GM23338 (cell line): ENCODE measurements at regions not wholly inside any gene's neighbourhood (a gene's known extent, or its start where the extent isn't known, plus 50 kb on each side); places are given as distances from the start of the nearest gene placed in this dataset.

Experiments used
- ATAC-seq: fragments of 200-7000 bp; cut with Tn5 transposase; 3 replicates; pipeline ENCODE4 v1.9.1; 2020
- DNase-seq: peaks from one replicate; pipeline ENCODE4 v3.0.0-alpha.2; 2015; ENCODE audit warnings: low spot score
- H2AFZ ChIP-seq: fragments of 200-600 bp; sonication (generic); 2 replicates; pipeline ENCODE4 v1.8.0; 2016; ENCODE audit warnings: antibody characterized with exemption, mild to moderate bottlenecking, moderate library complexity
- H3F3A ChIP-seq: fragments of 200-600 bp; sonication (generic); replicated peaks from 2 replicates; pipeline ENCODE4 v1.8.0; 2017; ENCODE audit warnings: antibody characterized with exemption, mixed run types, low read depth
- H3K27ac ChIP-seq: fragments of 200-600 bp; sonication (generic); 2 replicates; pipeline ENCODE4 v1.6.1; 2016; ENCODE audit warnings: low read depth
- H3K27me3 ChIP-seq: fragments of 200-600 bp; sonication (generic); 2 replicates; pipeline ENCODE4 v1.8.0; 2016; ENCODE audit warnings: mild to moderate bottlenecking, mixed run types, moderate library complexity; ENCODE audit not compliant: insufficient read depth
- H3K36me3 ChIP-seq: fragments of 200-600 bp; sonication (generic); 2 replicates; pipeline ENCODE4 v1.8.0; 2016; ENCODE audit warnings: mild to moderate bottlenecking; ENCODE audit not compliant: insufficient read depth
- H3K4me1 ChIP-seq: fragments of 200-600 bp; sonication (generic); 2 replicates; pipeline ENCODE4 v1.8.0; 2016; ENCODE audit warnings: mild to moderate bottlenecking, moderate library complexity; ENCODE audit not compliant: insufficient read depth
- H3K4me2 ChIP-seq: fragments of 200-600 bp; sonication (generic); 2 replicates; pipeline ENCODE4 v1.7.1; 2017; ENCODE audit warnings: mixed run types
- H3K4me3 ChIP-seq: fragments of 200-600 bp; sonication (generic); 2 replicates; pipeline ENCODE4 v1.6.1; 2016; ENCODE audit warnings: mixed run types
- H3K79me2 ChIP-seq: fragments of 200-600 bp; sonication (generic); replicated peaks from 2 replicates; pipeline ENCODE4 v1.8.0; 2017; ENCODE audit warnings: mild to moderate bottlenecking; ENCODE audit not compliant: insufficient read depth
- H3K9me2 ChIP-seq: fragments of 200-600 bp; sonication (generic); 2 replicates; pipeline ENCODE4 v1.8.0; 2017; ENCODE audit not compliant: insufficient read depth
- H4K20me1 ChIP-seq: fragments of 200-600 bp; sonication (generic); replicated peaks from 2 replicates; pipeline ENCODE4 v1.8.0; 2017; ENCODE audit warnings: mild to moderate bottlenecking; ENCODE audit not compliant: insufficient read depth
- H3K27ac Mint-ChIP-seq: 2 replicates; pipeline ENCODE4 v1.8.0; 2020; ENCODE audit warnings: inconsistent platforms, mild to moderate bottlenecking, moderate library complexity, mixed read lengths
- H3K27me3 Mint-ChIP-seq: 3 replicates; pipeline ENCODE4 v1.8.0; 2022; ENCODE audit warnings: low read depth, mild to moderate bottlenecking, moderate library complexity, mixed read lengths, inconsistent platforms; ENCODE audit not compliant: insufficient read depth, poor library complexity
- H3K36me3 Mint-ChIP-seq: 3 replicates; pipeline ENCODE4 v1.8.0; 2021; ENCODE audit warnings: low read depth, mild to moderate bottlenecking, inconsistent platforms, moderate library complexity, mixed read lengths
- H3K4me1 Mint-ChIP-seq: 3 replicates; pipeline ENCODE4 v1.8.0; 2020; ENCODE audit warnings: mild to moderate bottlenecking, inconsistent platforms, mixed read lengths
- H3K4me3 Mint-ChIP-seq: 3 replicates; pipeline ENCODE4 v1.8.0; 2021; ENCODE audit warnings: moderate library complexity, mild to moderate bottlenecking, inconsistent platforms, mixed read lengths
- H3K9me3 Mint-ChIP-seq: 3 replicates; pipeline ENCODE4 v1.8.0; 2020; ENCODE audit warnings: moderate library complexity, mild to moderate bottlenecking, inconsistent platforms, mixed read lengths
- EZH2phosphoT487 ChIP-seq: fragments of 200-600 bp; sonication (generic); IDR thresholded peaks from one replicate; pipeline ENCODE4 v1.8.1; 2018; ENCODE audit warnings: antibody characterized with exemption; ENCODE audit not compliant: unreplicated experiment
- JUNB ChIP-seq: IDR thresholded peaks from one replicate; pipeline ENCODE4 v1.6.1; 2016; ENCODE audit warnings: antibody characterized with exemption; ENCODE audit not compliant: unreplicated experiment
- NANOG ChIP-seq: IDR thresholded peaks from 2 replicates; pipeline ENCODE4 v1.6.1; 2016; ENCODE audit warnings: antibody characterized with exemption, borderline replicate concordance
- POLR2AphosphoS5 ChIP-seq: IDR thresholded peaks from 2 replicates; pipeline ENCODE4 v1.6.1; 2016; ENCODE audit warnings: antibody characterized with exemption, low read depth
- STAT1 ChIP-seq: IDR thresholded peaks from one replicate; pipeline ENCODE4 v1.6.1; 2016; ENCODE audit warnings: antibody characterized with exemption; ENCODE audit not compliant: unreplicated experiment
- ZNF114 ChIP-seq: fragments of 250-450 bp; sonication (Bioruptor Pico); IDR thresholded peaks from 2 replicates; pipeline ENCODE4 v1.5.0; 2020; ENCODE audit warnings: mild to moderate bottlenecking, moderate library complexity
- TF ChIP-seq, protein P1 (sequence below), 2 experiments: fragments of 200-600 bp in 1 of 2; sonication (generic) in 1 of 2; conservative IDR thresholded peaks; 2 replicates each; pipeline versions ENCODE4 v1.5.1 to v1.6.1; 2016 to 2017; ENCODE audit warnings: antibody characterized with exemption in 2 of 2, low read depth in 2 of 2, mild to moderate bottlenecking in 2 of 2, moderate library complexity in 1 of 2
- TF ChIP-seq, protein P2 (sequence below): fragments of 250-450 bp; sonication (Bioruptor Pico); IDR thresholded peaks from 2 replicates; pipeline ENCODE4 v1.5.0; 2020; ENCODE audit warnings: mild to moderate bottlenecking, moderate library complexity

GRCh38 chr14:28936601-28937000 lies 170.0 kb downstream of the FOXG1 start:
- H3K27ac Mint-ChIP-seq: no peak overlapping the region
- Histone ChIP-seq H3K4me1 (no peaks in the 10 kb centered on the region), H3F3A (no peaks in the 10 kb centered on the region), H3K79me2 (no peaks in the 10 kb centered on the region), H2AFZ (no peak overlapping the region), H3K9me2 (no peaks in the 10 kb centered on the region), H3K27ac (no peak overlapping the region), H3K36me3 (no peaks in the 10 kb centered on the region), H3K27me3 (no peaks in the 10 kb centered on the region), H3K4me3 (no peak overlapping the region), H4K20me1 (no peaks in the 10 kb centered on the region), H3K4me2 (no peak overlapping the region)
- ATAC-seq: no peak
- peaks cover 6% of the 10 kb centered on the region; the same call in 1 of the 3 replicates for H3K9me3 Mint-ChIP-seq
- DNase-seq: no peak
- H3K36me3 Mint-ChIP-seq: peaks cover 4% of the 10 kb centered on the region; the same call in 2 of the 3 replicates
- H3K4me1 Mint-ChIP-seq: no peaks in the 10 kb centered on the region
- TF ChIP-seq POLR2AphosphoS5: no peak
- no peak for TF ChIP-seq JUNB
- TF ChIP-seq STAT1: no peak
- TF ChIP-seq, protein P1, sequence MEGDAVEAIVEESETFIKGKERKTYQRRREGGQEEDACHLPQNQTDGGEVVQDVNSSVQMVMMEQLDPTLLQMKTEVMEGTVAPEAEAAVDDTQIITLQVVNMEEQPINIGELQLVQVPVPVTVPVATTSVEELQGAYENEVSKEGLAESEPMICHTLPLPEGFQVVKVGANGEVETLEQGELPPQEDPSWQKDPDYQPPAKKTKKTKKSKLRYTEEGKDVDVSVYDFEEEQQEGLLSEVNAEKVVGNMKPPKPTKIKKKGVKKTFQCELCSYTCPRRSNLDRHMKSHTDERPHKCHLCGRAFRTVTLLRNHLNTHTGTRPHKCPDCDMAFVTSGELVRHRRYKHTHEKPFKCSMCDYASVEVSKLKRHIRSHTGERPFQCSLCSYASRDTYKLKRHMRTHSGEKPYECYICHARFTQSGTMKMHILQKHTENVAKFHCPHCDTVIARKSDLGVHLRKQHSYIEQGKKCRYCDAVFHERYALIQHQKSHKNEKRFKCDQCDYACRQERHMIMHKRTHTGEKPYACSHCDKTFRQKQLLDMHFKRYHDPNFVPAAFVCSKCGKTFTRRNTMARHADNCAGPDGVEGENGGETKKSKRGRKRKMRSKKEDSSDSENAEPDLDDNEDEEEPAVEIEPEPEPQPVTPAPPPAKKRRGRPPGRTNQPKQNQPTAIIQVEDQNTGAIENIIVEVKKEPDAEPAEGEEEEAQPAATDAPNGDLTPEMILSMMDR (conservative IDR thresholded peaks at IDR 0.05; ENCODE audit: low read depth in 2 of 2): no peak
- no peak for TF ChIP-seq NANOG
- no peak for TF ChIP-seq ZNF114 (CRISPR knock-in tag)
- TF ChIP-seq EZH2phosphoT487: no peak
- TF ChIP-seq, protein P2, sequence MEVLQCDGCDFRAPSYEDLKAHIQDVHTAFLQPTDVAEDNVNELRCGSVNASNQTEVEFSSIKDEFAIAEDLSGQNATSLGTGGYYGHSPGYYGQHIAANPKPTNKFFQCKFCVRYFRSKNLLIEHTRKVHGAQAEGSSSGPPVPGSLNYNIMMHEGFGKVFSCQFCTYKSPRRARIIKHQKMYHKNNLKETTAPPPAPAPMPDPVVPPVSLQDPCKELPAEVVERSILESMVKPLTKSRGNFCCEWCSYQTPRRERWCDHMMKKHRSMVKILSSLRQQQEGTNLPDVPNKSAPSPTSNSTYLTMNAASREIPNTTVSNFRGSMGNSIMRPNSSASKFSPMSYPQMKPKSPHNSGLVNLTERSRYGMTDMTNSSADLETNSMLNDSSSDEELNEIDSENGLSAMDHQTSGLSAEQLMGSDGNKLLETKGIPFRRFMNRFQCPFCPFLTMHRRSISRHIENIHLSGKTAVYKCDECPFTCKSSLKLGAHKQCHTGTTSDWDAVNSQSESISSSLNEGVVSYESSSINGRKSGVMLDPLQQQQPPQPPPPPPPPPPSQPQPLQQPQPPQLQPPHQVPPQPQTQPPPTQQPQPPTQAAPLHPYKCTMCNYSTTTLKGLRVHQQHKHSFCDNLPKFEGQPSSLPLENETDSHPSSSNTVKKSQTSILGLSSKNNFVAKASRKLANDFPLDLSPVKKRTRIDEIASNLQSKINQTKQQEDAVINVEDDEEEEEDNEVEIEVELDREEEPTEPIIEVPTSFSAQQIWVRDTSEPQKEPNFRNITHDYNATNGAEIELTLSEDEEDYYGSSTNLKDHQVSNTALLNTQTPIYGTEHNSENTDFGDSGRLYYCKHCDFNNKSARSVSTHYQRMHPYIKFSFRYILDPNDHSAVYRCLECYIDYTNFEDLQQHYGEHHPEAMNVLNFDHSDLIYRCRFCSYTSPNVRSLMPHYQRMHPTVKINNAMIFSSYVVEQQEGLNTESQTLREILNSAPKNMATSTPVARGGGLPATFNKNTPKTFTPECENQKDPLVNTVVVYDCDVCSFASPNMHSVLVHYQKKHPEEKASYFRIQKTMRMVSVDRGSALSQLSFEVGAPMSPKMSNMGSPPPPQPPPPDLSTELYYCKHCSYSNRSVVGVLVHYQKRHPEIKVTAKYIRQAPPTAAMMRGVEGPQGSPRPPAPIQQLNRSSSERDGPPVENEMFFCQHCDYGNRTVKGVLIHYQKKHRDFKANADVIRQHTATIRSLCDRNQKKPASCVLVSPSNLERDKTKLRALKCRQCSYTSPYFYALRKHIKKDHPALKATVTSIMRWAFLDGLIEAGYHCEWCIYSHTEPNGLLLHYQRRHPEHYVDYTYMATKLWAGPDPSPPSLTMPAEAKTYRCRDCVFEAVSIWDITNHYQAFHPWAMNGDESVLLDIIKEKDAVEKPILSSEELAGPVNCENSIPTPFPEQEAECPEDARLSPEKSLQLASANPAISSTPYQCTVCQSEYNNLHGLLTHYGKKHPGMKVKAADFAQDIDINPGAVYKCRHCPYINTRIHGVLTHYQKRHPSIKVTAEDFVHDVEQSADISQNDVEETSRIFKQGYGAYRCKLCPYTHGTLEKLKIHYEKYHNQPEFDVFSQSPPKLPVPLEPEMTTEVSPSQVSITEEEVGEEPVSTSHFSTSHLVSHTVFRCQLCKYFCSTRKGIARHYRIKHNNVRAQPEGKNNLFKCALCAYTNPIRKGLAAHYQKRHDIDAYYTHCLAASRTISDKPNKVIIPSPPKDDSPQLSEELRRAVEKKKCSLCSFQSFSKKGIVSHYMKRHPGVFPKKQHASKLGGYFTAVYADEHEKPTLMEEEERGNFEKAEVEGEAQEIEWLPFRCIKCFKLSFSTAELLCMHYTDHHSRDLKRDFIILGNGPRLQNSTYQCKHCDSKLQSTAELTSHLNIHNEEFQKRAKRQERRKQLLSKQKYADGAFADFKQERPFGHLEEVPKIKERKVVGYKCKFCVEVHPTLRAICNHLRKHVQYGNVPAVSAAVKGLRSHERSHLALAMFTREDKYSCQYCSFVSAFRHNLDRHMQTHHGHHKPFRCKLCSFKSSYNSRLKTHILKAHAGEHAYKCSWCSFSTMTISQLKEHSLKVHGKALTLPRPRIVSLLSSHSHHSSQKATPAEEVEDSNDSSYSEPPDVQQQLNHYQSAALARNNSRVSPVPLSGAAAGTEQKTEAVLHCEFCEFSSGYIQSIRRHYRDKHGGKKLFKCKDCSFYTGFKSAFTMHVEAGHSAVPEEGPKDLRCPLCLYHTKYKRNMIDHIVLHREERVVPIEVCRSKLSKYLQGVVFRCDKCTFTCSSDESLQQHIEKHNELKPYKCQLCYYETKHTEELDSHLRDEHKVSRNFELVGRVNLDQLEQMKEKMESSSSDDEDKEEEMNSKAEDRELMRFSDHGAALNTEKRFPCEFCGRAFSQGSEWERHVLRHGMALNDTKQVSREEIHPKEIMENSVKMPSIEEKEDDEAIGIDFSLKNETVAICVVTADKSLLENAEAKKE: no peak
- H3K4me3 Mint-ChIP-seq: no peak overlapping the region
- peaks cover 1% of the 10 kb centered on the region for H3K27me3 Mint-ChIP-seq
